Large intestine (tissue), 3 donors: ENCODE measurements at regions not wholly inside any gene's neighbourhood (a gene's known extent, or its start where the extent isn't known, plus 50 kb on each side); places are given as distances from the start of the nearest gene placed in this dataset.

ENCODE experiments used
- DNase-seq, 2 donors: peaks; one replicate each; pipeline versions ENCODE4 v3.0.0 to v3.0.0-alpha.2; 2013
- H3K27ac ChIP-seq: one replicate; pipeline ENCODE4 v1.5.1; 2013; ENCODE audit warnings: low read length
- H3K27me3 ChIP-seq: 2 replicates; pipeline ENCODE4 v1.6.1; 2013; ENCODE audit warnings: low read length; ENCODE audit not compliant: control insufficient read depth, insufficient read depth
- H3K36me3 ChIP-seq: 2 replicates; pipeline ENCODE4 v1.6.1; 2013; ENCODE audit warnings: low read length; ENCODE audit not compliant: control insufficient read depth, insufficient read depth
- H3K4me1 ChIP-seq: one replicate; pipeline ENCODE4 v1.6.1; 2013; ENCODE audit warnings: low read length; ENCODE audit not compliant: control insufficient read depth, insufficient read depth
- H3K4me3 ChIP-seq: one replicate; pipeline ENCODE4 v1.5.1; 2013; ENCODE audit warnings: low read length
- H3K9me3 ChIP-seq: one replicate; pipeline ENCODE4 v1.6.1; 2013; ENCODE audit warnings: mild to moderate bottlenecking, low read depth, low read length, moderate library complexity; ENCODE audit not compliant: control insufficient read depth
- WGBS: methylation state at CpG from one replicate; pipeline ENCODE4 v1.1.5; 2013; ENCODE audit warnings: low lambda C conversion rate; ENCODE audit not compliant: insufficient coverage; 5-methylcytosine and 5-hydroxymethylcytosine counted together

DNA sequence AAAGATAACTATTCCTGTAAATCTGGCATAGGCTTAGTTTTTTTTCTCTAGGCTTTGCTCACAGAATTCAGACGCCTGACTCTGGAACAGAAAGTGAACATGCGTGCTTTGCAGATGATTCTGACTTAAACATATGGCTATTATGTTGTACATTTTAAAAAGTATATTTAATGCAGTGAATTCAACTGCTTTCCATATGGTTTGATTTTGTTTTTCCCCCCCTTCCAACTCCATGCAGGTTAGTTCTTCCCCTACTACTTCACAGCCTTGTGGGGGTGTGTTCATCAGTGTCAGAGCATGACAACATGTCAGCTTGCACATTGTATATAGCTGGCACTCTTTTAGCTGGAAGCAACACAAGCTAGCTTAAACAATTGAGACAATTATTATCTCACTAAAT is 226.8 kb downstream of the TMEM167A start:
- Histone ChIP-seq H3K4me3 (no peak overlapping the region), H3K36me3 (no peaks in the 10 kb centered on the region), H3K27me3 (no peaks in the 10 kb centered on the region), H3K4me1 (no peaks in the 10 kb centered on the region), H3K27ac (no peak overlapping the region), H3K9me3 (no peaks in the 10 kb centered on the region)
- WGBS, result no CpG with 5 or more reads among the region's 2 CpGs
- no peak for DNase-seq

DNA sequence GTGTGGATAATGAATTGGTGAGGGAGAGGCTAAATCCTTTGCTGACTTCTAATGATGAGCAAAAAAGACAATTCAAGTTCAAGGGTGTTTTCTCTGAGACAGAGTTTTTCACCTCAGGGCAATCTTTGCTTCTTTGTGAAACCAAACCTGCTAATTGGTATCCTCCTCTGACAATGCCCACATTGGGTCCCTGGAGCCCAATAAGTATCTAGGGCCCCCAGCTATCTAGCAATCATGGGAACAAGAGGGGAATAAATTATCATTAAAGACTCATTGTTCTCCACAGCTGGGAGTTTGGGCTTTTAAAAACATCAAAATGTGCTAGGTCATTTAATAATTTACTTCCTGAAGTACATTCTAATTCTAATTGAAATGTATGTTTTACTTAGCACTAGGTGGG is 227.3 kb downstream of the TMEM167A start:
- Histone ChIP-seq H3K36me3 (no peaks in the 10 kb centered on the region), H3K9me3 (no peaks in the 10 kb centered on the region), H3K4me3 (no peak overlapping the region), H3K4me1 (no peaks in the 10 kb centered on the region), H3K27me3 (no peaks in the 10 kb centered on the region), H3K27ac (no peak overlapping the region)
- no peak for DNase-seq

DNA sequence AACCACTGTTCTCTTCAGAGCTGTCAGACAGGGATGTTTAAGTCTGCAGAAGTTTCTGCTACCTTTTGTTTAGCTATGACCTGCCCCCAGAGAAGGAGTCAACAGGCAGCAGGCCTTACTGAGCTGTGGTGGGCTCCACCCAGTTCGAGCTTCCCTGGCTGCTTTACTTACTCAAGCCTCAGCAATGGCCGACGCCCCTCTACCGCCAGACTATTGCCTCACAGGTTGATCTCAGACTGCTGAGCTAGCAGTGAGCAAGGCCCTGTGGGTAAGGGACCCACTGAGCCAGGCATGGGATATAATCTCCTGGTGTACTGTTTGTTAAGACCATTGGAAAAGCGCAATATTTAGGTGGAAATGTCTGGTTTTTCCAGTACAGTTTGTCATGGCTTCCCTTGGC is 229.6 kb downstream of the TMEM167A start:
- no peak for DNase-seq
- H3K4me3 ChIP-seq, result no peak overlapping the region
- WGBS, result no CpG with 5 or more reads among the region's 5 CpGs
- no peak overlapping the region for H3K27ac ChIP-seq
- H3K9me3 ChIP-seq, result no peaks in the 10 kb centered on the region
- no peaks in the 10 kb centered on the region for H3K36me3 ChIP-seq
- H3K4me1 ChIP-seq, result no peaks in the 10 kb centered on the region
- H3K27me3 ChIP-seq, result no peaks in the 10 kb centered on the region

DNA sequence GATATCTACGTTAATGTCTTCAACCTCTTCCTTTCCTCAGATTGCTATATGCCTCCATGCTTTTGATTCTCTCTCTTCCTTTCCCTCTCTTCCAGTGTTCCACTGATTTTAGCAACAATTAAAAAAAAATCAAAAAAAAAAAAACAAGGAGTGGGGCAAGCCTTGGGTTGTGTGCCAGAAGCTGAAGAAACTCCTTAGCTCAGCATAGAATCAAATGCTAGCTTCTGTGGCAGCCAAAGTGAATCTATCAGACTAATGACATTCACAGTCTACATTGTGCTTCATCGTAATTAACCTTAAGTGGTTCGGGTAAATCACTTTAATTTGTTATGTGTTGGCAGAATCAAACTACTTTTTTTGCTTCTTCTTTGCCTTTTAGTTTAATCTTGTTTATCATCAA is 237.3 kb downstream of the TMEM167A start:
- Histone ChIP-seq H3K36me3 (no peaks in the 10 kb centered on the region), H3K4me1 (no peaks in the 10 kb centered on the region), H3K9me3 (no peaks in the 10 kb centered on the region), H3K27me3 (no peaks in the 10 kb centered on the region), H3K27ac (no peak overlapping the region), H3K4me3 (no peak overlapping the region)
- no peak for DNase-seq
- WGBS, result 79% methylated on average over 2 of the region's 3 CpGs

DNA sequence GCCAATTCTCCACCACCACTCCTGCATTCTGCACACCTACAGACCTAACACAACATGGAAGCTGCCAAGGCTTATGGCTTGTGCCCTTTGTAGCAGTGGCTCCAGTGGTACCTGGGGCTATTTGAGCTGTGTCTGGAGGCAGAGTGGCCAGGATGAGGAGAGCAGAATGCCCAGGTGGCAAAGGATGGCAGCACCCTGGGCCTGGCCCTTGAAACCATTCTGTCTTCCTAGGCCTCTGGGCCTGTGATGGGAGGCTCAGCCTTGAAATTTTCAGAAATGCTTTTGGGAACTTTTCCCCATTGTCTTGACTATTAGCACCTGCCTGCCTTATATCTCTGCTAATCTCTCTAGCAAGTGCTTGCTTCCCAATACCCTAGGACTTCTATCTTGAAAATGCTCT is 241.7 kb downstream of the TMEM167A start:
- no peak for DNase-seq
- H3K27ac ChIP-seq, result no peak overlapping the region
- no peak overlapping the region for H3K4me3 ChIP-seq
- H3K36me3 ChIP-seq, result no peaks in the 10 kb centered on the region
- no peaks in the 10 kb centered on the region for H3K4me1 ChIP-seq
- no peaks in the 10 kb centered on the region for H3K9me3 ChIP-seq
- H3K27me3 ChIP-seq, result no peaks in the 10 kb centered on the region

DNA sequence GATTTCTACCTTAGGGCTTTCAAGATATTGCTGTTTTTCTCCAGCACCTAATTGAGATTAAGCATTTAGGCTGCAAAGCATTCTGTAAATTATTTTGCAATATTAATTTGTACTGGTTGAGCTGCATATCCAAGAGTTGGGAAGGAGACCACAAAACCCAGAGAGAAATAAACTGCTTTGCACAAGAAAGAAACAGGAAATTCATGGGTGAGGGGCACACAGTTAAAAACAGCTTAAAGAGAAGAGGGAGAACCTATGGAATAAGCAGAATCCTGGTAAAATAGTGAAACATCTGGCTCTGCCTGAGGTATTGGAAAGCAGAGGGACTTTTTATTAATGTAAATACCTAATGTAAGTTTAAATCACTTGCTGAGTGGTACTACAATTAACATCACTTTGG is 243.0 kb downstream of the TMEM167A start:
- Histone ChIP-seq H3K9me3 (no peaks in the 10 kb centered on the region), H3K27ac (no peak overlapping the region), H3K4me3 (no peak overlapping the region), H3K4me1 (no peaks in the 10 kb centered on the region), H3K36me3 (no peaks in the 10 kb centered on the region), H3K27me3 (no peaks in the 10 kb centered on the region)
- DNase-seq, result no peak

DNA sequence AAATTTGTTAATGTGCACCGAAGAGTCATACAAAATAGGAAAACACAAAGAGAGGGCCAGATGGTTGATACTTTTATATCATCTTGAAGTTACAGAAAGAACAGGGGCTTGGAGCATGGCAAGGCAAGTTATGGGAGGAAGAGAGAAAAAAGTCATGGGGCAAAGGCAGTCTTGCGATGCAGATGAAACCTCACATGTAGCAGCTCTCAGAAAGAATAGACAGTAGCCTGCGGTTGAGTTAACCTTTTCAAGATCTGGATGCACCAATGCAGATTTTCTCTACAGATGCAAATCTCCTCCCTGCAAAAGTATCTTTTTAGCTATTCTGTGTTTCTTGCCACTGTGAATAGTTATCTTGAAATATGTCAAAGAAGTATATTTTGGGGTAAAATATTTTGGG is 243.9 kb downstream of the TMEM167A start:
- H3K27ac ChIP-seq, result no peak overlapping the region
- H3K36me3 ChIP-seq, result no peaks in the 10 kb centered on the region
- H3K4me3 ChIP-seq, result no peak overlapping the region
- WGBS, result 100% methylated on average over 1 of the region's 3 CpGs
- H3K27me3 ChIP-seq, result no peaks in the 10 kb centered on the region
- H3K4me1 ChIP-seq, result no peaks in the 10 kb centered on the region
- no peak for DNase-seq
- H3K9me3 ChIP-seq, result no peaks in the 10 kb centered on the region

DNA sequence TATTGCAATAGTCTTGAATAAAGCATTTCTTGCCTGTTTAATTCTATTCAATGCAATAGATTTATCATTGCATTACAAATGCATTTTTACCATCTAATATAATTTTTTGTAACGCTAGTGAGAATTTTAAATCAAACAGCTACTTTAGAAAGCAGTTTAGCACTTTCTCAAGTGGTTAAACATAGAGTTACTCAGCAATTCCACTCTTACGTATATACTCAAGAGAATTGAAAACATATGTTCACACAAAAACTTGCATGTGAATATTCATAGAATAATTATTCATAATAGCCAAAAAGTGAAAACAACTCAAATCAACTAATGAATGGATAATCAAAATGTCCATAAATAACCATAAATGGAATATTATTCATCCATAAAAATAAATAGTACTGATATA is 244.7 kb downstream of the TMEM167A start:
- DNase-seq, result no peak
- WGBS, result 100% methylated on average over 1 of the region's 2 CpGs
- no peak overlapping the region for H3K27ac ChIP-seq
- no peaks in the 10 kb centered on the region for H3K9me3 ChIP-seq
- no peaks in the 10 kb centered on the region for H3K27me3 ChIP-seq
- H3K4me1 ChIP-seq, result no peaks in the 10 kb centered on the region
- no peaks in the 10 kb centered on the region for H3K36me3 ChIP-seq
- no peak overlapping the region for H3K4me3 ChIP-seq

DNA sequence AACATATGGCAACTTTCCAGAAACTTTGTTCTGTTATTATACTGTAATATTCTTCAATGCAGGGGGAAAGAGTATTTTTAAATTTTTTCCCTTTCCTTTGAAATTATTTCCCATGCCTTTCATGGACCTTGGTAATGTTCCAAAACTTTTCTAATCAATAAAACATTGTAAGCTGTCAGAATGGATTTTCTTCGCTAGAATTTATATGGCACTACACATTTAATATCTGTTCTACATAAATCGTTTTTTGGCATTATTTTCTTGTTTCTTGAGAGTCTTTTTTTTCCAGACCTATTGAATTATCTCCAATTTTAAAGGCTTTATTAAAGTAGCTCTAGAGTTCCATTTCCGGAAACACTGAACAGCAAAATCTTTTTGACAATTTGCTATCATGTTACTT is 249.0 kb downstream of the TMEM167A start:
- no peak for DNase-seq
- Histone ChIP-seq H3K27me3 (no peaks in the 10 kb centered on the region), H3K36me3 (no peaks in the 10 kb centered on the region), H3K27ac (no peak overlapping the region), H3K9me3 (no peaks in the 10 kb centered on the region), H3K4me1 (no peaks in the 10 kb centered on the region), H3K4me3 (no peak overlapping the region)
- WGBS, result 94% methylated on average over 3 of the region's 3 CpGs

DNA sequence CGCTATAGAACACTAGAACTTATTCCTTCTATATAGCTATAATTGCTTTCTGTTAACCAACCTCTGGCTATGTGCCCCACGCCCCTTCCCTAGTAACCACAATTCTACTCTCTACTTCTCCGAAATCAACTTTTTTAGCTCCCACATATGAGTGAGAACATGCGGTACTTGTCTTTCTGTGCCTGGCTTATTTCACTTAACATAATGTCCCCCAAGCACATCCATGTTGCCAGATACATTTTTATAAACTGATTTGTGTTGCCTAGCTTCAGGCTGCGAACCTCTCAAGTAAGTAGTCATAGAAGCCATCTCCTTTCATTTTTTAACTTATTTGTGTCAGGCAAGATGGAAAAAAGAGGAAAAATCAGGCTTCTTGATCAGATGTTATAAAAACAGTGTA is 249.5 kb downstream of the TMEM167A start:
- Histone ChIP-seq H3K4me3 (no peak overlapping the region), H3K27ac (no peak overlapping the region), H3K36me3 (no peaks in the 10 kb centered on the region), H3K4me1 (no peaks in the 10 kb centered on the region), H3K9me3 (no peaks in the 10 kb centered on the region), H3K27me3 (no peaks in the 10 kb centered on the region)
- 64% methylated on average over 4 of the region's 5 CpGs for WGBS
- no peak for DNase-seq

DNA sequence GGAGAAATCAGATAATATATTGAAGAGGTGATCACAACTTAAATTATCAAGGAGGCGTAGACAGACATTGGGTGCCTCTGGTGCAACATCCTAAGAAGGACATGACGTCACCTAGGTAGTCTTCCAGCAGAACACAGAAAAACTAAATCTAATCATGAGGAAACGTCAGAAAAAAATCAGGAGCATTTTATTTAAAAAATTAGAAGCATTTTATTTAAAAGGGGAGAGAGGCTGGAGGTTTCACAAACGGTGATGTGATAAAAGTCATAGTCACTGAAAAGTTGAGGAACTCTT is 254.6 kb downstream of the TMEM167A start:
- H3K27me3 ChIP-seq, result no peaks in the 10 kb centered on the region
- no peak for DNase-seq
- no peak overlapping the region for H3K4me3 ChIP-seq
- WGBS, result 97% methylated on average over 4 of the region's 4 CpGs
- no peaks in the 10 kb centered on the region for H3K36me3 ChIP-seq
- no peaks in the 10 kb centered on the region for H3K4me1 ChIP-seq
- no peaks in the 10 kb centered on the region for H3K9me3 ChIP-seq
- H3K27ac ChIP-seq, result no peak overlapping the region
